K562 (cell line): ENCODE measurements at regions not wholly inside any gene's neighbourhood (a gene's known extent, or its start where the extent isn't known, plus 50 kb on each side); places are given as distances from the start of the nearest gene placed in this dataset.

Experiments
- ATAC-seq: fragments of 200-7000 bp; cut with Tn5 transposase; 3 replicates; pipeline ENCODE4 v1.9.1; 2020; ENCODE audit warnings: moderate library complexity
- BruUV-seq: library from RNA; stranded (reverse); fragments of 400-500 nt; replicated peaks from 2 replicates; lab custom pipeline; 2021; lab: Mats Ljungman, UMichigan
- CTCF ChIA-PET: fragments of 300-600 bp; formaldehyde crosslinking; extraction: SDS; loops from one replicate; lab custom pipeline; 2021; ENCODE audit warnings: low intra/inter-chr PET ratio; lab: Yijun Ruan, JAX
- POLR2A ChIA-PET: fragments of 300-600, 350-650 bp; sonication (Branson Sonifier 250); formaldehyde crosslinking; extraction: SDS; loops from one replicate; lab custom pipeline; 2021; ENCODE audit warnings: antibody characterized with exemption, inconsistent platforms; lab: Yijun Ruan, JAX
- DNase-seq, 4 experiments: peaks; one replicate each; pipeline versions ENCODE4 v3.0.0 to v3.0.0-alpha.2; 2011 to 2018; ENCODE audit warnings: low spot score in 3 of 4, mixed read lengths in 3 of 4; ENCODE audit errors: extremely low read depth in 1 of 4
- FAIRE-seq: peaks from 2 replicates; lab custom pipeline; 2011; peaks lifted over from hg19 to GRCh38; lab: Jason Lieb, UNC
- H2AFZ ChIP-seq: 2 replicates; pipeline ENCODE4 v1.6.0; 2011; ENCODE audit warnings: low read depth, low read length, control low read depth, inconsistent platforms
- H3K27ac ChIP-seq: fragments of 200-600 bp; 3 replicates; pipeline ENCODE4 v1.8.0; 2011; ENCODE audit warnings: low read depth, mild to moderate bottlenecking, control low read depth, inconsistent platforms, low read length, moderate library complexity, mixed read lengths; ENCODE audit errors: extremely low read depth
- H3K27me3 ChIP-seq, 2 experiments: fragments of 300-600 bp in 1 of 2; 2 replicates in 1 of 2; 3 replicates in 1 of 2; pipeline versions ENCODE4 v1.6.0 to v1.8.0; 2011; ENCODE audit warnings: inconsistent platforms in 2 of 2, low read length in 2 of 2, mild to moderate bottlenecking in 1 of 2, mixed read lengths in 1 of 2, moderate library complexity in 1 of 2; ENCODE audit not compliant: control insufficient read depth in 2 of 2, insufficient read depth in 2 of 2
- H3K36me3 ChIP-seq: fragments of 300-600 bp; 3 replicates; pipeline ENCODE4 v1.8.0; 2011; ENCODE audit warnings: mild to moderate bottlenecking, low read length, inconsistent platforms; ENCODE audit not compliant: control insufficient read depth, insufficient read depth
- H3K4me1 ChIP-seq, 2 experiments: fragments of 200-600 bp in 1 of 2; replicated peaks in 1 of 2; 2 replicates in 1 of 2; 3 replicates in 1 of 2; pipeline versions ENCODE4 v1.5.1 to v1.8.0; 2011; ENCODE audit warnings: inconsistent platforms in 2 of 2, low read length in 2 of 2, mild to moderate bottlenecking in 1 of 2, mixed read lengths in 1 of 2, moderate library complexity in 1 of 2; ENCODE audit not compliant: control insufficient read depth in 2 of 2, insufficient read depth in 2 of 2
- H3K4me2 ChIP-seq: 2 replicates; pipeline ENCODE4 v1.6.1; 2011; ENCODE audit warnings: low read length, control low read depth, inconsistent platforms, mixed read lengths; ENCODE audit not compliant: insufficient read depth
- H3K4me3 ChIP-seq: fragments of 200-600 bp; sonication (generic), shearing (Covaris generic); 2 replicates; pipeline ENCODE4 v1.5.1; 2016; ENCODE audit warnings: control low read depth, inconsistent platforms
- H3K79me2 ChIP-seq: fragments of 200-600 bp; 3 replicates; pipeline ENCODE4 v1.8.0; 2011; ENCODE audit warnings: low read length, inconsistent platforms; ENCODE audit not compliant: control insufficient read depth, insufficient read depth
- H3K9ac ChIP-seq, 2 experiments: 2 replicates each; pipeline versions ENCODE4 v1.6.0 to v1.6.1; 2011; ENCODE audit warnings: low read depth in 2 of 2, low read length in 2 of 2, control low read depth in 1 of 2, inconsistent platforms in 1 of 2, mild to moderate bottlenecking in 1 of 2, mixed read lengths in 1 of 2; ENCODE audit not compliant: insufficient read depth in 1 of 2
- H3K9me1 ChIP-seq: one replicate; pipeline ENCODE4 v1.6.0; 2011; ENCODE audit warnings: inconsistent platforms, mild to moderate bottlenecking, low read length, moderate library complexity; ENCODE audit not compliant: control insufficient read depth, insufficient read depth
- H3K9me3 ChIP-seq: replicated peaks from 2 replicates; pipeline ENCODE4 v1.5.1; 2011; ENCODE audit warnings: low read depth, low read length, inconsistent platforms; ENCODE audit not compliant: control insufficient read depth, insufficient read depth
- H4K20me1 ChIP-seq: replicated peaks from 2 replicates; pipeline ENCODE4 v1.6.1; 2011; ENCODE audit warnings: low read length, inconsistent platforms, mixed read lengths; ENCODE audit not compliant: control insufficient read depth, insufficient read depth
- ETV6 ChIP-seq, 3 experiments: fragments of 150-350 bp in 1 of 3; sonication (generic) in 1 of 3; formaldehyde crosslinking in 1 of 3; IDR thresholded peaks; 2 replicates each; pipeline versions ENCODE4 v1.6.1 to v1.8.0; 2014 to 2022; ENCODE audit warnings: borderline replicate concordance in 2 of 3, low read depth in 2 of 3, antibody characterized with exemption in 1 of 3, low read length in 1 of 3, mild to moderate bottlenecking in 1 of 3, missing genetic modification reagents in 1 of 3
- HSF4 ChIP-seq: fragments of 250-450 bp; sonication (Bioruptor Pico); IDR thresholded peaks from 2 replicates; pipeline ENCODE4 v2.1.2; 2022; ENCODE audit warnings: mild to moderate bottlenecking, moderate library complexity, borderline replicate concordance
- SAFB2 ChIP-seq: fragments of 200-400 bp; formaldehyde crosslinking; IDR thresholded peaks from 2 replicates; pipeline ENCODE4 v1.6.1; 2018; ENCODE audit warnings: borderline replicate concordance, low read length, low read depth, moderate library complexity; ENCODE audit not compliant: severe bottlenecking
- SMARCE1 ChIP-seq: fragments of 450-650 bp; IDR thresholded peaks from 2 replicates; pipeline ENCODE4 v1.7.1; 2016; ENCODE audit warnings: mild to moderate bottlenecking
- WGBS: fragments of 100-300 bp; shearing (Covaris generic); methylation state at CpG from one replicate; pipeline ENCODE4 v1.1.6; 2016; ENCODE audit warnings: low coverage, mixed read lengths; ENCODE audit not compliant: insufficient coverage; ENCODE audit errors: missing lambda C conversion rate; 5-methylcytosine and 5-hydroxymethylcytosine counted together
- in situ Hi-C: fragments of 300-500 bp; cut with MboI; formaldehyde crosslinking; loops from 4 replicates; pipeline ENCODE4 v1.15.0; 2018; ENCODE audit warnings: inconsistent platforms, mixed read lengths
- intact Hi-C: fragments of 100-400 bp; cut with micrococcal nuclease; formaldehyde crosslinking; loops from 2 replicates; pipeline ENCODE4 v1.14.2; 2022

DNA sequence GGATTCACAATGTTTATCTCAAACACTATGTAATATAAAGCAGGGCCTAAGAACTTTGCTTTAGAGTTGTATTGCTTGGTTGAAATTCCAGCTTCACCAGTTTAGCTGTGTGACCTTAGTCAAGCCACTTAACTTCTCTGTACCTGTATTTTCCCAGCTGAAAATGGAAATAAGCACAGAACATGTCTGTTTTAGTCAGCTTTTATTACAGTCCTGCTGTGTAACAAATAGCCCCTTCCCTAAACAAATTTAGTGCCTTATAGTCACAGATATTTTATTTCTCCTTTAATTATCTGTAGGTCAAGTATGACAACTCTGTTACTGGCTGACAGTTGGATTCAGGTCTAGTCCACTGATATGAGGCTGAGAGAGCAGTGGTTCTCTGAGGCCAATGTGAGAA is 56.0 kb upstream of the JAG1 start:
- POLR2A ChIA-PET, result no interaction called here
- Histone ChIP-seq H3K27me3 (no peaks in the 10 kb centered on the region), H3K36me3 (no peaks in the 10 kb centered on the region), H3K4me1 (no peaks in the 10 kb centered on the region), H3K9ac (no peak overlapping the region), H2AFZ (no peak overlapping the region), H3K27ac (no peak overlapping the region), H3K9me3 (no peaks in the 10 kb centered on the region), H3K4me3 (no peak overlapping the region), H3K4me2 (no peak overlapping the region), H4K20me1 (no peaks in the 10 kb centered on the region), H3K79me2 (no peaks in the 10 kb centered on the region), H3K9me1 (no peaks in the 10 kb centered on the region)
- CTCF ChIA-PET, result no interaction called here
- in situ Hi-C loops, result no loop called here
- TF ChIP-seq SAFB2 (no peak), ETV6 (IDR thresholded peaks at IDR 0.05; ENCODE audit: borderline replicate concordance in 1 of 2, low read depth in 2 of 2, low read length in 1 of 2) (no peak), ETV6 (CRISPR knock-in tag; IDR thresholded peaks at IDR 0.05; ENCODE audit: borderline replicate concordance) (no peak), HSF4 (CRISPR knock-in tag) (no peak)
- ATAC-seq, result no peak
- no peak for DNase-seq
- no peak for FAIRE-seq
- BruUV-seq, result no TSS peak
- intact Hi-C loops, result no loop called here

- no peaks in the 10 kb centered on the region for H3K9me3 ChIP-seq
- intact Hi-C loops (no loop called here), in situ Hi-C loops (no loop called here)
- no peak overlapping the region for H3K9ac ChIP-seq
- no peaks in the 10 kb centered on the region for H3K9me1 ChIP-seq
- POLR2A ChIA-PET, result no interaction called here
- H3K4me3 ChIP-seq, result no peak overlapping the region
- H4K20me1 ChIP-seq, result no peaks in the 10 kb centered on the region
- H3K79me2 ChIP-seq, result no peaks in the 10 kb centered on the region
- DNase-seq, result no peak
- CTCF ChIA-PET, result no interaction called here
- H3K36me3 ChIP-seq, result no peaks in the 10 kb centered on the region
- FAIRE-seq, result no peak
- no peak overlapping the region for H3K27ac ChIP-seq
- no peak for TF ChIP-seq SMARCE1
- no peak overlapping the region for H2AFZ ChIP-seq
- no peaks in the 10 kb centered on the region for H3K4me1 ChIP-seq
- no peak for ATAC-seq
- WGBS, result 0% methylated on average over 1 of the region's 1 CpG
- no peak overlapping the region for H3K4me2 ChIP-seq
- BruUV-seq, result no TSS peak
- H3K27me3 ChIP-seq, result no peaks in the 10 kb centered on the region
Measured at GRCh38 chr20:10730629-10731183, 56.9 kb upstream of the JAG1 start.
